Liver (tissue), 3 donors: ENCODE measurements at regions not wholly inside any gene's neighbourhood (a gene's known extent, or its start where the extent isn't known, plus 50 kb on each side); places are given as distances from the start of the nearest gene placed in this dataset.
A peak's percentile ranks its signal among the peaks of the same experiment; 100 is the strongest.

Source experiments
- ATF3 ChIP-seq: IDR thresholded peaks from 2 replicates; pipeline ENCODE4 v1.6.1; 2016; ENCODE audit warnings: antibody characterized with exemption
- CTCF ChIP-seq: fragments of 150-350 bp; IDR thresholded peaks from 2 replicates; pipeline ENCODE4 v1.5.1; 2017; ENCODE audit warnings: improper control_type of control experiment, low read depth, low read length; ENCODE audit not compliant: missing input control
- GABPA ChIP-seq, 2 donors: IDR thresholded peaks in 1 of 2; conservative IDR thresholded peaks in 1 of 2; 2 replicates each; pipeline ENCODE4 v1.6.1; 2016; ENCODE audit warnings: antibody characterized with exemption in 2 of 2, mild to moderate bottlenecking in 1 of 2, moderate library complexity in 1 of 2
- RAD21 ChIP-seq, 2 donors: IDR thresholded peaks; 2 replicates each; pipeline ENCODE4 v1.6.1; 2016; ENCODE audit warnings: antibody characterized with exemption in 2 of 2, mild to moderate bottlenecking in 2 of 2
- REST ChIP-seq: IDR thresholded peaks from 2 replicates; pipeline ENCODE4 v1.6.1; 2016; ENCODE audit warnings: antibody characterized with exemption, mild to moderate bottlenecking
- SP1 ChIP-seq: IDR thresholded peaks from 2 replicates; pipeline ENCODE4 v1.6.1; 2018; ENCODE audit warnings: antibody characterized with exemption, mild to moderate bottlenecking
- TAF1 ChIP-seq: conservative IDR thresholded peaks from 2 replicates; pipeline ENCODE4 v1.6.1; 2016; ENCODE audit warnings: antibody characterized with exemption, mild to moderate bottlenecking
- YY1 ChIP-seq: IDR thresholded peaks from 2 replicates; pipeline ENCODE4 v1.6.1; 2016; ENCODE audit warnings: antibody characterized with exemption, mild to moderate bottlenecking
- ZBTB33 ChIP-seq: IDR thresholded peaks from 2 replicates; pipeline ENCODE4 v1.6.1; 2016; ENCODE audit warnings: antibody characterized with exemption
- donor health status: healthy.
- donor health status: healthy.

GRCh38 chr12:93234641-93235040 lies 143.1 kb upstream of the NUDT4 start:
- TF ChIP-seq GABPA (IDR thresholded peaks at IDR 0.05 in 1 of 2, conservative IDR thresholded peaks at IDR 0.05 in 1 of 2) (no peak), CTCF (no peak), SP1 (peak; percentile 94), TAF1 (no peak), RAD21 (IDR thresholded peaks at IDR 0.05) (peak; percentile 55 to 72), ATF3 (no peak), YY1 (no peak), REST (peak; percentile 65), ZBTB33 (peak; percentile 56)
